Neural progenitor cell (in vitro differentiated cells): ENCODE measurements at regions not wholly inside any gene's neighbourhood (a gene's known extent, or its start where the extent isn't known, plus 50 kb on each side); places are given as distances from the start of the nearest gene placed in this dataset.

Experiments
- DNase-seq: peaks from one replicate; pipeline ENCODE4 v3.0.0-alpha.2; 2016; ENCODE audit warnings: low spot score
- H2AFZ ChIP-seq: fragments of 200-600 bp; sonication (generic); replicated peaks from 2 replicates; pipeline ENCODE4 v1.6.1; 2016; ENCODE audit warnings: antibody characterized with exemption
- H3F3A ChIP-seq: fragments of 200-600 bp; sonication (generic); 2 replicates; pipeline ENCODE4 v1.6.1; 2016; ENCODE audit warnings: antibody characterized with exemption, low read depth
- H3K27ac ChIP-seq: fragments of 200-600 bp; sonication (generic); 2 replicates; pipeline ENCODE4 v1.5.1; 2016; ENCODE audit warnings: mild to moderate bottlenecking
- H3K27me3 ChIP-seq: fragments of 200-600 bp; sonication (generic); 2 replicates; pipeline ENCODE4 v1.6.1; 2016; ENCODE audit warnings: mild to moderate bottlenecking, moderate library complexity
- H3K36me3 ChIP-seq: fragments of 200-600 bp; sonication (generic); 2 replicates; pipeline ENCODE4 v1.5.1; 2016
- H3K4me1 ChIP-seq: fragments of 200-600 bp; sonication (generic); 2 replicates; pipeline ENCODE4 v1.6.1; 2016; ENCODE audit warnings: mixed run types
- H3K4me2 ChIP-seq: fragments of 200-600 bp; sonication (generic); 2 replicates; pipeline ENCODE4 v1.6.1; 2016
- H3K4me3 ChIP-seq: fragments of 200-600 bp; sonication (generic); 2 replicates; pipeline ENCODE4 v1.5.1; 2016
- H3K79me2 ChIP-seq: fragments of 200-600 bp; sonication (generic); 2 replicates; pipeline ENCODE4 v1.6.1; 2016; ENCODE audit warnings: low read depth
- H3K9ac ChIP-seq: fragments of 200-600 bp; sonication (generic); 2 replicates; pipeline ENCODE4 v1.6.1; 2016
- H3K9me3 ChIP-seq: fragments of 200-600 bp; sonication (generic); 2 replicates; pipeline ENCODE4 v1.5.1; 2016; ENCODE audit warnings: low read depth
- H4K20me1 ChIP-seq: fragments of 200-600 bp; sonication (generic); 2 replicates; pipeline ENCODE4 v1.6.1; 2016; ENCODE audit warnings: low read depth
- H3K27ac Mint-ChIP-seq: 3 replicates; pipeline ENCODE4 v1.8.0; 2021; ENCODE audit warnings: mixed read lengths
- H3K27me3 Mint-ChIP-seq: 2 replicates; pipeline ENCODE4 v1.8.0; 2022; ENCODE audit warnings: low read depth, mild to moderate bottlenecking, inconsistent platforms, moderate library complexity, mixed read lengths; ENCODE audit not compliant: insufficient read depth
- H3K36me3 Mint-ChIP-seq: 3 replicates; pipeline ENCODE4 v1.8.0; 2021; ENCODE audit warnings: mixed read lengths
- H3K4me1 Mint-ChIP-seq: 3 replicates; pipeline ENCODE4 v1.8.0; 2021; ENCODE audit warnings: mixed read lengths
- H3K4me3 Mint-ChIP-seq: 3 replicates; pipeline ENCODE4 v1.8.0; 2021; ENCODE audit warnings: mild to moderate bottlenecking, moderate library complexity, mixed read lengths
- H3K9me3 Mint-ChIP-seq: 3 replicates; pipeline ENCODE4 v1.8.0; 2020; ENCODE audit warnings: mixed read lengths
- EZH2 ChIP-seq: fragments of 200-600 bp; sonication (generic); IDR thresholded peaks from 2 replicates; pipeline ENCODE4 v1.6.1; 2017; ENCODE audit warnings: antibody characterized with exemption, mild to moderate bottlenecking, moderate library complexity
- EZH2phosphoT487 ChIP-seq: fragments of 200-600 bp; sonication (generic); IDR thresholded peaks from 2 replicates; pipeline ENCODE4 v1.6.1; 2017; ENCODE audit warnings: antibody characterized with exemption
- TF ChIP-seq, protein P1 (sequence below): fragments of 200-600 bp; sonication (generic); IDR thresholded peaks from 2 replicates; pipeline ENCODE4 v1.5.1; 2017; ENCODE audit warnings: antibody characterized with exemption, mild to moderate bottlenecking

DNA sequence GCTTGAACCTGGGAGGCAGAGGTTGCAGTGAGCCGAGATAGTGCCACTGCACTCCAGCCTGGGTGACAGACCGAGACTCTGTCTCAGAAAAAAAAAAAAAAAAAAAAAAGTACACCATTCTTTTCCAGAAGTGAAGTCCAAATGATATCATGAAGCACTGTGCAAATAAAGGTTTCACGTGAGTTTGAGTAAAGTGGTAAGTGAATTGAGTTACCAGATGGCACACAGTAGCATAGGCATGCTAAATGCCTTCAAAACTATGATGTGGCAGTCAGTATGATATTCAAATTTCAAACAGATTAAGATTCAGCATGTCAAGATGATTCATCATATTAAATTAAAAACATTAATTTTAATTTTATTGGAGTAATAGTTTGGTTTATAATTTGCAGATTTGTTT, 195.2 kb downstream of the TAF11L14 start:
- DNase-seq: no peak
- peaks cover 41% of the 10 kb centered on the region for H3K4me1 Mint-ChIP-seq
- peaks cover 7% of the 10 kb centered on the region for H3K36me3 Mint-ChIP-seq
- Histone ChIP-seq H3K36me3 (no peaks in the 10 kb centered on the region), H3K4me2 (no peak overlapping the region), H3K9me3 (no peaks in the 10 kb centered on the region), H3K27me3 (no peaks in the 10 kb centered on the region), H3K27ac (no peak overlapping the region), H3F3A (no peaks in the 10 kb centered on the region), H4K20me1 (no peaks in the 10 kb centered on the region), H2AFZ (no peak overlapping the region), H3K9ac (no peak overlapping the region), H3K4me3 (no peak overlapping the region), H3K79me2 (no peaks in the 10 kb centered on the region), H3K4me1 (peaks cover 3% of the 10 kb centered on the region)
- H3K27ac Mint-ChIP-seq: peak overlapping the region; percentile 76
- no peak overlapping the region for H3K4me3 Mint-ChIP-seq
- no peak for TF ChIP-seq EZH2phosphoT487
- TF ChIP-seq, protein P1, sequence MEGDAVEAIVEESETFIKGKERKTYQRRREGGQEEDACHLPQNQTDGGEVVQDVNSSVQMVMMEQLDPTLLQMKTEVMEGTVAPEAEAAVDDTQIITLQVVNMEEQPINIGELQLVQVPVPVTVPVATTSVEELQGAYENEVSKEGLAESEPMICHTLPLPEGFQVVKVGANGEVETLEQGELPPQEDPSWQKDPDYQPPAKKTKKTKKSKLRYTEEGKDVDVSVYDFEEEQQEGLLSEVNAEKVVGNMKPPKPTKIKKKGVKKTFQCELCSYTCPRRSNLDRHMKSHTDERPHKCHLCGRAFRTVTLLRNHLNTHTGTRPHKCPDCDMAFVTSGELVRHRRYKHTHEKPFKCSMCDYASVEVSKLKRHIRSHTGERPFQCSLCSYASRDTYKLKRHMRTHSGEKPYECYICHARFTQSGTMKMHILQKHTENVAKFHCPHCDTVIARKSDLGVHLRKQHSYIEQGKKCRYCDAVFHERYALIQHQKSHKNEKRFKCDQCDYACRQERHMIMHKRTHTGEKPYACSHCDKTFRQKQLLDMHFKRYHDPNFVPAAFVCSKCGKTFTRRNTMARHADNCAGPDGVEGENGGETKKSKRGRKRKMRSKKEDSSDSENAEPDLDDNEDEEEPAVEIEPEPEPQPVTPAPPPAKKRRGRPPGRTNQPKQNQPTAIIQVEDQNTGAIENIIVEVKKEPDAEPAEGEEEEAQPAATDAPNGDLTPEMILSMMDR: no peak
- TF ChIP-seq EZH2: no peak
- H3K9me3 Mint-ChIP-seq: peaks cover 17% of the 10 kb centered on the region
- H3K27me3 Mint-ChIP-seq: no peaks in the 10 kb centered on the region

DNA sequence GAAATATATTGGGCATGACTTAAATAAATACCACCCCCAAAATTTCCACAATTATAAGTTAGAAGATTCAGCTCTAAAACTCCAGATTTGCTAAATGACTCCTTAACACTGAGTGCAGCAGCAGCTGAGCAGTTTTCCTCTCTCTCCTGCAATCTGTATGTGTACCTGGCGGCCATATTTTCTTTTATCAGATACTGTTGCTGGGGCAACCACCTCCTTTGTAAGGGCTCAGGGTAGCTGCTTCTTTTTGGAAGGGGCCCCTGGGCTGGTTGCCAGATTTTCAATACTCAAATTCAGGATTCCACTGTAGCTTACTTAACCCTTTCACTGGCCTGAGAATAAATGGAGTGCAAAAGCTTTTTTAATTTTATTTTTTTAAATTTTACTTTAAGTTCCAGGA, 197.0 kb downstream of the TAF11L14 start:
- TF ChIP-seq EZH2 (no peak), EZH2phosphoT487 (no peak)
- TF ChIP-seq, protein P1: no peak
- no peak overlapping the region for H3K9ac ChIP-seq
- Mint-ChIP-seq H3K36me3 (peaks cover 7% of the 10 kb centered on the region), H3K4me1 (peaks cover 41% of the 10 kb centered on the region), H3K4me3 (peak overlapping the region; percentile 54), H3K9me3 (peaks cover 18% of the 10 kb centered on the region), H3K27ac (peak overlapping the region; percentile 98), H3K27me3 (peaks cover 2% of the 10 kb centered on the region)
- H3K79me2 ChIP-seq: no peaks in the 10 kb centered on the region
- H3K9me3 ChIP-seq: no peaks in the 10 kb centered on the region
- H3K27ac ChIP-seq: no peak overlapping the region
- peak; percentile 12 for DNase-seq
- H4K20me1 ChIP-seq: no peaks in the 10 kb centered on the region
- no peak overlapping the region for H3K4me2 ChIP-seq
- H2AFZ ChIP-seq: peak overlapping the region; percentile 93
- H3K36me3 ChIP-seq: no peaks in the 10 kb centered on the region
- no peaks in the 10 kb centered on the region for H3K27me3 ChIP-seq
- peaks cover 3% of the 10 kb centered on the region for H3K4me1 ChIP-seq
- no peaks in the 10 kb centered on the region for H3F3A ChIP-seq
- H3K4me3 ChIP-seq: no peak overlapping the region

DNA sequence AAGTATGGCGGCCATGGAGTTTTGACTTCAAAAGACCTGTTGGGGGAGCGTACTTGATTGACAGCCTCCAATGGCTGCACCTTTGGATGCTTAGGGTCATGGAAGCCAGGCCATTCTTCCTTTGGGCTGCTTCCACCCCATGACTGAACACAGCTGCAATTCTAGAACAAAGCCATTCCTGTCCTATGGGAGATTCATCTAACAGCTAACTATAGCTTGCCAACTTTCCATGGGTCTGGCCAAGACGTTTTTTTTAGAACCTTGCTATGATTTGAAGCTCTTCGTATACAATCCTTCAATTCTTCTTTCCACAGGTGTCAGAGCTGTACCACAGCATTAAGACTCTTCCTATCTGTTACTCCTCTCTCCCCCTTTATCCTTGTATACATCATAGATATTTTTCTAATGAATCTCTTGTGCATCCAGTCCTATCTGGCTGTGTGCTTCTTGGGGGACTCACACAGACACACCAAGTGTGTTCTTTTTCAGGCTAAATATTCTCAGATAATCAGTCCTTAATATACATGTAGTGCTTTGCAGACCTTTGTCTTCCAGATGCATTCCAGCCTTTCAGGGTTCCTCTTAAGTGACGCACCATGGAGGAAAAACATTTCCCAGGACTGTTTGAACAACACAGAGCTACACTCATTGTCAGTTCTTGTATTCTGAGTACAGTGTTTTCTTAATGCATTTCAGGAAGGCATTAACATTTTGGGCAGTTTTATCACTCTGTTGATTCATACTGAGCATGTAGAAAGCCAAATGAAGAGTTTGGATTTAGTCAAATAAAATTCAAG, 198.9 kb downstream of the TAF11L14 start:
- Mint-ChIP-seq H3K9me3 (peaks cover 34% of the 10 kb centered on the region), H3K4me3 (no peak overlapping the region), H3K36me3 (peaks cover 7% of the 10 kb centered on the region), H3K4me1 (peaks cover 41% of the 10 kb centered on the region), H3K27ac (peak overlapping the region; percentile 74), H3K27me3 (peaks cover 7% of the 10 kb centered on the region)
- H3K4me1 ChIP-seq: peaks cover 3% of the 10 kb centered on the region
- H3K9ac ChIP-seq: no peak overlapping the region
- H3K9me3 ChIP-seq: no peaks in the 10 kb centered on the region
- no peak overlapping the region for H3K4me3 ChIP-seq
- H3K27me3 ChIP-seq: no peaks in the 10 kb centered on the region
- no peaks in the 10 kb centered on the region for H4K20me1 ChIP-seq
- H3F3A ChIP-seq: no peaks in the 10 kb centered on the region
- H2AFZ ChIP-seq: peak overlapping the region; percentile 57
- no peaks in the 10 kb centered on the region for H3K79me2 ChIP-seq
- no peak for TF ChIP-seq EZH2phosphoT487
- TF ChIP-seq, protein P1: no peak
- H3K27ac ChIP-seq: no peak overlapping the region
- DNase-seq: peak; percentile 3
- H3K36me3 ChIP-seq: peaks cover 3% of the 10 kb centered on the region
- H3K4me2 ChIP-seq: no peak overlapping the region
